OCI-LY7 (cell line): ENCODE measurements at regions not wholly inside any gene's neighbourhood (a gene's known extent, or its start where the extent isn't known, plus 50 kb on each side); places are given as distances from the start of the nearest gene placed in this dataset.

ENCODE experiments used
- BruUV-seq: library from RNA; stranded (reverse); fragments of 400-500 nt; replicated peaks from 2 replicates; lab custom pipeline; 2021; lab: Mats Ljungman, UMichigan
- CTCF ChIA-PET: fragments of 300-600 bp; sonication (Branson Sonifier 250); formaldehyde crosslinking; loops from one replicate; lab custom pipeline; 2022; ENCODE audit warnings: antibody characterized with exemption; ENCODE audit not compliant: unreplicated experiment; lab: Charles Lee
- POLR2A ChIA-PET: fragments of 300-600 bp; sonication (Branson Sonifier 250); formaldehyde crosslinking; loops from one replicate; lab custom pipeline; 2022; ENCODE audit warnings: antibody characterized with exemption; lab: Charles Lee
- DNase-seq: peaks from one replicate; pipeline ENCODE4 v3.0.0-alpha.2; 2015; ENCODE audit warnings: low spot score
- H2AFZ ChIP-seq: fragments of 200-600 bp; sonication (generic), shearing (Covaris generic); 2 replicates; pipeline ENCODE4 v1.6.1; 2014; ENCODE audit warnings: mild to moderate bottlenecking, antibody characterized with exemption, low read length, moderate library complexity
- H3K27ac ChIP-seq: fragments of 200-600 bp; sonication (generic); 2 replicates; pipeline ENCODE4 v1.5.1; 2014; ENCODE audit warnings: mixed run types, low read depth, mild to moderate bottlenecking, moderate library complexity, low read length, inconsistent platforms; ENCODE audit not compliant: poor library complexity, severe bottlenecking
- H3K36me3 ChIP-seq: fragments of 200-600 bp; sonication (generic); 2 replicates; pipeline ENCODE4 v1.6.1; 2014; ENCODE audit warnings: mild to moderate bottlenecking, antibody characterized with exemption, low read length, moderate library complexity, mixed read lengths; ENCODE audit not compliant: insufficient read depth
- H3K4me1 ChIP-seq: fragments of 200-600 bp; sonication (generic); 2 replicates; pipeline ENCODE4 v1.5.1; 2014; ENCODE audit warnings: mild to moderate bottlenecking, low read length; ENCODE audit not compliant: insufficient read depth, poor library complexity, severe bottlenecking
- H3K4me2 ChIP-seq: fragments of 200-600 bp; sonication (generic); 2 replicates; pipeline ENCODE4 v1.6.1; 2014; ENCODE audit warnings: mild to moderate bottlenecking, low read length
- H3K4me3 ChIP-seq: fragments of 200-600 bp; sonication (generic); 2 replicates; pipeline ENCODE4 v1.5.1; 2014; ENCODE audit warnings: mild to moderate bottlenecking, low read depth, low read length; ENCODE audit not compliant: poor library complexity, severe bottlenecking
- H3K79me2 ChIP-seq: fragments of 200-600 bp; sonication (generic); 2 replicates; pipeline ENCODE4 v1.6.1; 2016; ENCODE audit warnings: low read depth, mild to moderate bottlenecking, low read length, moderate library complexity, mixed read lengths; ENCODE audit not compliant: insufficient read depth
- H3K9me2 ChIP-seq: fragments of 200-600 bp; sonication (generic); 2 replicates; pipeline ENCODE4 v1.6.1; 2016; ENCODE audit warnings: mild to moderate bottlenecking, low read length, mixed read lengths; ENCODE audit not compliant: insufficient read depth
- H3K9me3 ChIP-seq: fragments of 200-600 bp; sonication (generic); 2 replicates; pipeline ENCODE4 v1.6.1; 2014; ENCODE audit warnings: mild to moderate bottlenecking, mixed run types, low read length, mixed read lengths
- H4K20me1 ChIP-seq: fragments of 200-600 bp; sonication (generic); 2 replicates; pipeline ENCODE4 v1.6.1; 2014; ENCODE audit warnings: mild to moderate bottlenecking, antibody characterized with exemption, low read length, moderate library complexity, mixed read lengths; ENCODE audit not compliant: insufficient read depth
- EZH2phosphoT487 ChIP-seq: fragments of 200-600 bp; sonication (generic); IDR thresholded peaks from 2 replicates; pipeline ENCODE4 v1.6.1; 2018; ENCODE audit warnings: low read depth, borderline replicate concordance, mild to moderate bottlenecking, mixed run types, antibody characterized with exemption, low read length, moderate library complexity, mixed read lengths
- intact Hi-C: fragments of 100-400 bp; cut with micrococcal nuclease; formaldehyde crosslinking; loops from one replicate; pipeline ENCODE4 v1.10.0; 2022; ENCODE audit not compliant: unreplicated experiment
- TF ChIP-seq, protein P1 (sequence below): fragments of 200-600 bp; sonication (generic); conservative IDR thresholded peaks from 2 replicates; pipeline ENCODE4 v1.5.1; 2014; ENCODE audit warnings: mild to moderate bottlenecking, antibody characterized with exemption, low read length, moderate library complexity, mixed read lengths

DNA sequence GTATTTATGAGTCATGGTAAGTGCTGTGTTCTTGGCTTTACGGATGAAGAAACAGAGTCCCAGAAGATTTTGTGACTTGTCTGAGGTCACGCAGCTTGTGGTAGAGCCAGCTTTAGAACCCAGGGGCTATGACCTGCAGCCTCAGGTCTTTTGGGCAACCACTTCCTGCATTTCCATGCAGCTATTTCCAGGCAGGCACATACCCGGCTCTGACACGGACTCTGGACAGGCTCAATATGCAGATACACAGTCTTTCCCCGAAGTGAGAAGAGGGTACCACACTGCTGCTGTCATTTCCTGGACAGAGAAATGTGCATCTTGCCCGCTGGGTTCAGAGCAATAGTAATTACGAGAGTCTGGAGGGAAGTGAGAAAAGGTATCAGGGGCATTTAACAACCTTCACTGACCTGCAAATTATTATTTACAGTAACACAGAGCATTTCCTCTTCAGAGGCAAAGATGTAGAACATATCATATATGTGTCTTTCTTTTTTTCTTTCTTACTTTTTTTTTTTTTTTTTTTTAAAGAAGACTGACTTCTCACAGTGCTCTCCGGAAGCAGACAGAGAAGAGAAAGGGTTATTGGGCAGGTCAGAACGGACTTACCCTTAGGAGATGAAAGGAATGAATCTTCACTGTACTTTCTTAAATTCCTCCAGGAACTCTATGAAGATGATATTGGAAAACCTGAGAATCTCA, 185.1 kb downstream of the CLIC5 start:
- no peaks in the 10 kb centered on the region for H3K9me2 ChIP-seq
- no peak for TF ChIP-seq EZH2phosphoT487
- TF ChIP-seq, protein P1, sequence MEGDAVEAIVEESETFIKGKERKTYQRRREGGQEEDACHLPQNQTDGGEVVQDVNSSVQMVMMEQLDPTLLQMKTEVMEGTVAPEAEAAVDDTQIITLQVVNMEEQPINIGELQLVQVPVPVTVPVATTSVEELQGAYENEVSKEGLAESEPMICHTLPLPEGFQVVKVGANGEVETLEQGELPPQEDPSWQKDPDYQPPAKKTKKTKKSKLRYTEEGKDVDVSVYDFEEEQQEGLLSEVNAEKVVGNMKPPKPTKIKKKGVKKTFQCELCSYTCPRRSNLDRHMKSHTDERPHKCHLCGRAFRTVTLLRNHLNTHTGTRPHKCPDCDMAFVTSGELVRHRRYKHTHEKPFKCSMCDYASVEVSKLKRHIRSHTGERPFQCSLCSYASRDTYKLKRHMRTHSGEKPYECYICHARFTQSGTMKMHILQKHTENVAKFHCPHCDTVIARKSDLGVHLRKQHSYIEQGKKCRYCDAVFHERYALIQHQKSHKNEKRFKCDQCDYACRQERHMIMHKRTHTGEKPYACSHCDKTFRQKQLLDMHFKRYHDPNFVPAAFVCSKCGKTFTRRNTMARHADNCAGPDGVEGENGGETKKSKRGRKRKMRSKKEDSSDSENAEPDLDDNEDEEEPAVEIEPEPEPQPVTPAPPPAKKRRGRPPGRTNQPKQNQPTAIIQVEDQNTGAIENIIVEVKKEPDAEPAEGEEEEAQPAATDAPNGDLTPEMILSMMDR = no peak
- BruUV-seq = no TSS peak
- H3K27ac ChIP-seq = no peak overlapping the region
- no peak overlapping the region for H3K4me2 ChIP-seq
- ChIA-PET CTCF (interaction anchor here (0.6 kb wide), 1 partner anchor 606 kb away, joined by 3 read pairs; no protein-coding TSS in a partner anchor), POLR2A (interaction anchor here (0.6 kb wide), 1 partner anchor 12 kb away, joined by 3 read pairs; no protein-coding TSS in a partner anchor)
- no peaks in the 10 kb centered on the region for H3K36me3 ChIP-seq
- no peaks in the 10 kb centered on the region for H3K4me1 ChIP-seq
- no peaks in the 10 kb centered on the region for H3K9me3 ChIP-seq
- H3K79me2 ChIP-seq = no peaks in the 10 kb centered on the region
- DNase-seq = peak; percentile 16
- H3K4me3 ChIP-seq = no peak overlapping the region
- no peak overlapping the region for H2AFZ ChIP-seq
- intact Hi-C loops = no loop called here
- H4K20me1 ChIP-seq = no peaks in the 10 kb centered on the region

DNA sequence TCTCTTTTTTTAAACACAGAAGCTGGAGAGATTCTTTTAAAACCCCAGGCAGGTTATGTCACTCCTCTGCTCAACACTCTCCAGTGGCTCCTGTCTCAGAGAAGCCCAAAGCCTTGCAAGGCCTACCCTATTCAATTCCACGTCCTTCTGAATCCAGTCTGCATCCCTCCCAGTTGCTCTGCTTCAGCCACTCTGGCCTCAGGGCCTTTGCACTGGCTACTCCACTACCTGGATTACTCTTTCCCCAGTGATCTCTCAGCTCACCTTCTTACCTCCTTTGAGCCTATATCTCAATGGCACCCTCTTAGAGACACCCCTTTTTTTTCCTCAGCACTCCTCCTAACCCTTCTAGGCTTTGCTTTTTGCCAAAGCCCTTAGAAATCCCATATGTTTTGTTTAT, 185.8 kb downstream of the CLIC5 start:
- no peaks in the 10 kb centered on the region for H3K79me2 ChIP-seq
- intact Hi-C loops = no loop called here
- DNase-seq = no peak
- no peak overlapping the region for H3K4me2 ChIP-seq
- no peaks in the 10 kb centered on the region for H3K4me1 ChIP-seq
- TF ChIP-seq, protein P1 = no peak
- TF ChIP-seq EZH2phosphoT487 = no peak
- no peaks in the 10 kb centered on the region for H3K9me2 ChIP-seq
- ChIA-PET POLR2A (interaction anchor here (1.4 kb wide), 1 partner anchor 21 kb away, joined by 3 read pairs; no protein-coding TSS in a partner anchor), CTCF (interaction anchor here (0.6 kb wide), 1 partner anchor 605 kb away, joined by 3 read pairs; no protein-coding TSS in a partner anchor)
- no peaks in the 10 kb centered on the region for H3K9me3 ChIP-seq
- no peak overlapping the region for H2AFZ ChIP-seq
- no peak overlapping the region for H3K4me3 ChIP-seq
- H3K36me3 ChIP-seq = no peaks in the 10 kb centered on the region
- no peak overlapping the region for H3K27ac ChIP-seq
- H4K20me1 ChIP-seq = no peaks in the 10 kb centered on the region
- BruUV-seq = no TSS peak

DNA sequence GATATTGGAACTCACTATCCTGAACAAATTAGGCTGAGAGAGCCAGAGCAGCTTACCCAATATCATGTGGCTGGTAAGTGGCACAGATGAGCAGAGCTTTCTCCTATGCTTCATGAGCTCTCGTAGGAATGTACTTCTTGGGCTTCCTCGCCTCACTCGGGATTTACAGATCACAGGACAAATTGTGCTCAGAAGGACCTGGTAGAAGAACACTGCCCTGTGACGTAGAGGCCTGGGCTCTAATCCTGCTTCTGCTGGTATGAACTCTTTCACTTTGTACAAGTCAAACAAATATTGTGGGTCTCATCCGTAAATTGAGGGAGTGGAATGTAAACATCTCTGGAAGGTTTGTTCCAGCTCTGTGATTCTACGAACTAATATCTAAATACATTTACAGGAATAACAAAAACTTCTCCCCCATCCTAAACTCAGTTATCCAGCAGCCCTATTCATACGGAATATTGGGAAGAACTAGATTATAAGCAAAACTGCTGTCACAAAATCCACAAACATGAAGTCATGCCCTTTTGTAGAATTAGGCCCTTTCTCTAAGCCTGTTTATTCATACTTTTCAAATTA, 187.6 kb downstream of the CLIC5 start:
- Histone ChIP-seq H3K27ac (no peak overlapping the region), H2AFZ (no peak overlapping the region), H3K36me3 (no peaks in the 10 kb centered on the region), H3K4me3 (no peak overlapping the region), H3K9me2 (no peaks in the 10 kb centered on the region), H3K4me2 (no peak overlapping the region), H3K4me1 (no peaks in the 10 kb centered on the region), H3K9me3 (no peaks in the 10 kb centered on the region), H3K79me2 (no peaks in the 10 kb centered on the region), H4K20me1 (no peaks in the 10 kb centered on the region)
- no TSS peak for BruUV-seq
- DNase-seq = no peak
- CTCF ChIA-PET = no interaction called here
- POLR2A ChIA-PET = interaction anchor here (0.5 kb wide), 1 partner anchor 812 kb away, joined by 3 read pairs; no protein-coding TSS in a partner anchor
- intact Hi-C loops = no loop called here
- TF ChIP-seq EZH2phosphoT487 = no peak
- TF ChIP-seq, protein P1 = no peak
